ENCODE measurements at regions not wholly inside any gene's neighbourhood (a gene's known extent, or its start where the extent isn't known, plus 50 kb on each side); places are given as distances from the start of the nearest gene placed in this dataset.

- DNase-seq (no peak), ATAC-seq (ENCODE audit: insufficient read depth, low read depth) (no peak)
- no peaks in the 10 kb centered on the region for H3K27me3 ChIP-seq (ENCODE audit: insufficient read depth, low read length, poor library complexity)
- peaks cover 9% of the 10 kb centered on the region for H3K9me3 ChIP-seq (ENCODE audit: insufficient read depth, low read length, severe bottlenecking)
- no peak overlapping the region for H3K4me3 ChIP-seq (ENCODE audit: low read depth in 1 of 2, low read length in 2 of 2)
- H3K4me1 ChIP-seq (ENCODE audit: insufficient read depth, low read length): no peaks in the 10 kb centered on the region
- no peak overlapping the region for H2AFZ ChIP-seq (ENCODE audit: low read depth, low read length)
- H3K79me2 ChIP-seq (ENCODE audit: insufficient read depth, low read length): no peaks in the 10 kb centered on the region
- no peak overlapping the region for H3K27ac ChIP-seq (ENCODE audit: low read length)
- H4K20me1 ChIP-seq (ENCODE audit: insufficient read depth, low read length): no peaks in the 10 kb centered on the region
- no peaks in the 10 kb centered on the region for H3K36me3 ChIP-seq (ENCODE audit: insufficient read depth, low read length)
- no peak overlapping the region for H3K9ac ChIP-seq (ENCODE audit: low read depth, low read length)
- TF ChIP-seq CTCF (IDR thresholded peaks at IDR 0.05; ENCODE audit: borderline replicate concordance, extremely low read depth, low read length, poor library complexity, severe bottlenecking) (no peak), EZH2 (IDR thresholded peaks at IDR 0.05; ENCODE audit: borderline replicate concordance, low read depth, low read length, severe bottlenecking) (no peak)
- H3K4me2 ChIP-seq (ENCODE audit: insufficient read depth, low read length): no peak overlapping the region
These were observed 149.9 kb downstream of the KIF26A start for GRCh38 chr14:104288272-104288671.

GRCh38 chr14:104289507-104289906 lies 151.1 kb downstream of the KIF26A start:
- Histone ChIP-seq H3K4me2 (ENCODE audit: insufficient read depth, low read length) (no peak overlapping the region), H4K20me1 (ENCODE audit: insufficient read depth, low read length) (no peaks in the 10 kb centered on the region), H3K27ac (ENCODE audit: low read length) (no peak overlapping the region), H3K4me3 (ENCODE audit: low read depth in 1 of 2, low read length in 2 of 2) (no peak overlapping the region), H3K27me3 (ENCODE audit: insufficient read depth, low read length, poor library complexity) (no peaks in the 10 kb centered on the region), H3K79me2 (ENCODE audit: insufficient read depth, low read length) (no peaks in the 10 kb centered on the region), H3K36me3 (ENCODE audit: insufficient read depth, low read length) (no peaks in the 10 kb centered on the region), H3K9me3 (ENCODE audit: insufficient read depth, low read length, severe bottlenecking) (peaks cover 9% of the 10 kb centered on the region), H3K4me1 (ENCODE audit: insufficient read depth, low read length) (no peaks in the 10 kb centered on the region), H3K9ac (ENCODE audit: low read depth, low read length) (no peak overlapping the region), H2AFZ (ENCODE audit: low read depth, low read length) (no peak overlapping the region)
- ATAC-seq (ENCODE audit: insufficient read depth, low read depth) (no peak), DNase-seq (no peak)
- no peak for TF ChIP-seq EZH2 (IDR thresholded peaks at IDR 0.05; ENCODE audit: borderline replicate concordance, low read depth, low read length, severe bottlenecking)
- no peak for TF ChIP-seq CTCF (IDR thresholded peaks at IDR 0.05; ENCODE audit: borderline replicate concordance, extremely low read depth, low read length, poor library complexity, severe bottlenecking)

GRCh38 chr14:104290058-104290667 lies 151.8 kb downstream of the KIF26A start:
- no peak overlapping the region for H3K4me2 ChIP-seq (ENCODE audit: insufficient read depth, low read length)
- H3K79me2 ChIP-seq (ENCODE audit: insufficient read depth, low read length): no peaks in the 10 kb centered on the region
- ATAC-seq (ENCODE audit: insufficient read depth, low read depth): no peak
- no peaks in the 10 kb centered on the region for H3K4me1 ChIP-seq (ENCODE audit: insufficient read depth, low read length)
- DNase-seq: no peak
- H3K27me3 ChIP-seq (ENCODE audit: insufficient read depth, low read length, poor library complexity): no peaks in the 10 kb centered on the region
- TF ChIP-seq EZH2 (IDR thresholded peaks at IDR 0.05; ENCODE audit: borderline replicate concordance, low read depth, low read length, severe bottlenecking) (no peak), CTCF (IDR thresholded peaks at IDR 0.05; ENCODE audit: borderline replicate concordance, extremely low read depth, low read length, poor library complexity, severe bottlenecking) (no peak)
- no peaks in the 10 kb centered on the region for H3K36me3 ChIP-seq (ENCODE audit: insufficient read depth, low read length)
- H3K9me3 ChIP-seq (ENCODE audit: insufficient read depth, low read length, severe bottlenecking): peaks cover 9% of the 10 kb centered on the region
- no peaks in the 10 kb centered on the region for H4K20me1 ChIP-seq (ENCODE audit: insufficient read depth, low read length)
- H2AFZ ChIP-seq (ENCODE audit: low read depth, low read length): no peak overlapping the region
- H3K4me3 ChIP-seq (ENCODE audit: low read depth in 1 of 2, low read length in 2 of 2): no peak overlapping the region
- H3K27ac ChIP-seq (ENCODE audit: low read length): no peak overlapping the region
- no peak overlapping the region for H3K9ac ChIP-seq (ENCODE audit: low read depth, low read length)

GRCh38 chr14:104290756-104291122 lies 152.4 kb downstream of the KIF26A start:
- Histone ChIP-seq H3K4me1 (ENCODE audit: insufficient read depth, low read length) (no peaks in the 10 kb centered on the region), H3K9me3 (ENCODE audit: insufficient read depth, low read length, severe bottlenecking) (peaks cover 9% of the 10 kb centered on the region), H3K9ac (ENCODE audit: low read depth, low read length) (no peak overlapping the region), H4K20me1 (ENCODE audit: insufficient read depth, low read length) (no peaks in the 10 kb centered on the region), H3K27ac (ENCODE audit: low read length) (no peak overlapping the region), H2AFZ (ENCODE audit: low read depth, low read length) (no peak overlapping the region), H3K79me2 (ENCODE audit: insufficient read depth, low read length) (no peaks in the 10 kb centered on the region), H3K4me3 (ENCODE audit: low read depth in 1 of 2, low read length in 2 of 2) (no peak overlapping the region), H3K27me3 (ENCODE audit: insufficient read depth, low read length, poor library complexity) (no peaks in the 10 kb centered on the region), H3K4me2 (ENCODE audit: insufficient read depth, low read length) (no peak overlapping the region), H3K36me3 (ENCODE audit: insufficient read depth, low read length) (no peaks in the 10 kb centered on the region)
- DNase-seq (no peak), ATAC-seq (ENCODE audit: insufficient read depth, low read depth) (no peak)
- TF ChIP-seq EZH2 (IDR thresholded peaks at IDR 0.05; ENCODE audit: borderline replicate concordance, low read depth, low read length, severe bottlenecking) (no peak), CTCF (IDR thresholded peaks at IDR 0.05; ENCODE audit: borderline replicate concordance, extremely low read depth, low read length, poor library complexity, severe bottlenecking) (no peak)
